Endothelial cell of umbilical vein (primary cell): ENCODE measurements at regions not wholly inside any gene's neighbourhood (a gene's known extent, or its start where the extent isn't known, plus 50 kb on each side); places are given as distances from the start of the nearest gene placed in this dataset.

Source experiments
- BruUV-seq: library from RNA; stranded (reverse); fragments of 400-500 nt; replicated peaks from 2 replicates; lab custom pipeline; 2021; lab: Mats Ljungman, UMichigan
- CTCF ChIA-PET: fragments of 300-600, 350-600 bp; sonication (Branson Sonifier 250); formaldehyde crosslinking; loops from one replicate; lab custom pipeline; 2021; ENCODE audit warnings: antibody characterized with exemption, inconsistent platforms; lab: Charles Lee
- POLR2A ChIA-PET: fragments of 300-600, 350-600 bp; sonication (Branson Sonifier 250); formaldehyde crosslinking; loops from one replicate; lab custom pipeline; 2021; ENCODE audit warnings: antibody characterized with exemption, inconsistent platforms; lab: Charles Lee
- DNase-seq: peaks from one replicate; pipeline ENCODE4 v3.0.0-alpha.2; 2011; ENCODE audit warnings: low read depth, low spot score
- FAIRE-seq: peaks from 2 replicates; lab custom pipeline; 2011; peaks lifted over from hg19 to GRCh38; lab: Jason Lieb, UNC
- H2AFZ ChIP-seq: 2 replicates; pipeline ENCODE4 v1.6.0; 2012; ENCODE audit warnings: low read depth, low read length, control low read depth, inconsistent platforms
- H3K27ac ChIP-seq: 2 replicates; pipeline ENCODE4 v1.5.1; 2011; ENCODE audit warnings: low read depth, mild to moderate bottlenecking, control low read depth, low read length, moderate library complexity; ENCODE audit not compliant: insufficient read depth
- H3K27me3 ChIP-seq, 2 experiments: 2 replicates each; pipeline versions ENCODE4 v1.6.0 to v1.6.1; 2011; ENCODE audit warnings: low read length in 2 of 2, mixed read lengths in 1 of 2; ENCODE audit not compliant: control insufficient read depth in 2 of 2, insufficient read depth in 2 of 2
- H3K36me3 ChIP-seq, 2 experiments: 2 replicates in 1 of 2; 3 replicates in 1 of 2; pipeline ENCODE4 v1.5.1; 2011; ENCODE audit warnings: low read length in 2 of 2, mild to moderate bottlenecking in 1 of 2, moderate library complexity in 1 of 2; ENCODE audit not compliant: control insufficient read depth in 2 of 2, insufficient read depth in 2 of 2; ENCODE audit errors: extremely low read depth in 1 of 2
- H3K4me1 ChIP-seq: 3 replicates; pipeline ENCODE4 v1.5.1; 2011; ENCODE audit warnings: mild to moderate bottlenecking, low read length; ENCODE audit not compliant: control insufficient read depth, insufficient read depth; ENCODE audit errors: extremely low read depth
- H3K4me2 ChIP-seq: 2 replicates; pipeline ENCODE4 v1.6.1; 2011; ENCODE audit warnings: low read length, control low read depth, mixed read lengths; ENCODE audit not compliant: insufficient read depth
- H3K4me3 ChIP-seq, 3 experiments: fragments of 200-600 bp in 1 of 3; sonication (generic), shearing (Covaris generic) in 1 of 3; replicated peaks in 1 of 3; 2 replicates each; pipeline ENCODE4 v1.5.1; 2011 to 2016; ENCODE audit warnings: control low read depth in 3 of 3, low read length in 3 of 3, mild to moderate bottlenecking in 2 of 3, inconsistent platforms in 1 of 3, low read depth in 1 of 3, moderate library complexity in 1 of 3; ENCODE audit not compliant: insufficient read depth in 1 of 3
- H3K79me2 ChIP-seq: 2 replicates; pipeline ENCODE4 v1.6.0; 2012; ENCODE audit warnings: low read length, inconsistent platforms; ENCODE audit not compliant: control insufficient read depth, insufficient read depth
- H3K9ac ChIP-seq: replicated peaks from 2 replicates; pipeline ENCODE3; 2011; ENCODE audit warnings: low read length, control low read depth; ENCODE audit not compliant: insufficient read depth; ENCODE audit errors: extremely low read depth
- H3K9me1 ChIP-seq: replicated peaks from 3 replicates; pipeline ENCODE4 v1.6.0; 2011; ENCODE audit warnings: mild to moderate bottlenecking, low read length; ENCODE audit not compliant: control insufficient read depth, insufficient read depth; ENCODE audit errors: extremely low read depth
- H3K9me3 ChIP-seq: replicated peaks from 2 replicates; pipeline ENCODE4 v1.5.1; 2012; ENCODE audit warnings: low read length, inconsistent platforms; ENCODE audit not compliant: control insufficient read depth, insufficient read depth
- H4K20me1 ChIP-seq: replicated peaks from 2 replicates; pipeline ENCODE3; 2011; ENCODE audit warnings: mild to moderate bottlenecking, low read length; ENCODE audit not compliant: control insufficient read depth, insufficient read depth; ENCODE audit errors: extremely low read depth
- EZH2 ChIP-seq: IDR thresholded peaks from 2 replicates; pipeline ENCODE4 v1.6.1; 2012; ENCODE audit warnings: borderline replicate concordance, low read depth, mild to moderate bottlenecking, moderate library complexity, low read length, inconsistent platforms; ENCODE audit not compliant: severe bottlenecking
- FOS ChIP-seq: IDR thresholded peaks from 2 replicates; pipeline ENCODE4 v1.6.1; 2011; ENCODE audit warnings: mild to moderate bottlenecking, low read length, moderate library complexity, borderline replicate concordance; ENCODE audit not compliant: insufficient read depth
- GATA2 ChIP-seq: IDR thresholded peaks from 2 replicates; pipeline ENCODE4 v1.7.0; 2011; ENCODE audit warnings: low read depth, mild to moderate bottlenecking, moderate library complexity, mixed read lengths, low read length; ENCODE audit not compliant: insufficient read length, insufficient read depth
- JUN ChIP-seq: IDR thresholded peaks from 2 replicates; pipeline ENCODE4 v1.6.1; 2011; ENCODE audit warnings: borderline replicate concordance, low read depth; ENCODE audit not compliant: insufficient read length, insufficient read depth
- MYC ChIP-seq: IDR thresholded peaks from one replicate; pipeline ENCODE4 v1.6.1; 2011; ENCODE audit warnings: mild to moderate bottlenecking, low read depth, low read length
- POLR2A ChIP-seq: IDR thresholded peaks from 2 replicates; pipeline ENCODE4 v1.6.1; 2012; ENCODE audit warnings: low read depth, mild to moderate bottlenecking, control low read depth, low read length
- POLR2AphosphoS5 ChIP-seq: IDR thresholded peaks from 2 replicates; pipeline ENCODE4 v1.6.1; 2012; ENCODE audit warnings: low read depth, mild to moderate bottlenecking, control low read depth, low read length, moderate library complexity; ENCODE audit not compliant: insufficient read depth
- dilution Hi-C: fragments of 300-500 bp; cut with MboI; formaldehyde crosslinking; loops from one replicate; pipeline ENCODE4 v1.15.0; 2019; ENCODE audit warnings: low sequenced_read_pairs; ENCODE audit not compliant: extremely low pct_ligation_motif_present
- intact Hi-C: fragments of 100-400 bp; cut with micrococcal nuclease; formaldehyde crosslinking; loops from one replicate; pipeline ENCODE4 v1.10.0; 2022
- TF ChIP-seq, protein P1 (sequence below): IDR thresholded peaks from 2 replicates; pipeline ENCODE4 v1.6.1; 2011; ENCODE audit not compliant: insufficient read depth, insufficient read length
- TF ChIP-seq, protein P2 (sequence below), 2 donors: IDR thresholded peaks; 1 replicate in 1 of 2; 2 replicates in 1 of 2; pipeline ENCODE4 v1.5.1; 2011; ENCODE audit warnings: low read length in 2 of 2, mild to moderate bottlenecking in 2 of 2, moderate library complexity in 2 of 2, control low read depth in 1 of 2, inconsistent platforms in 1 of 2, low read depth in 1 of 2; ENCODE audit not compliant: insufficient read depth in 1 of 2; ENCODE audit errors: extremely low read depth in 1 of 2

DNA sequence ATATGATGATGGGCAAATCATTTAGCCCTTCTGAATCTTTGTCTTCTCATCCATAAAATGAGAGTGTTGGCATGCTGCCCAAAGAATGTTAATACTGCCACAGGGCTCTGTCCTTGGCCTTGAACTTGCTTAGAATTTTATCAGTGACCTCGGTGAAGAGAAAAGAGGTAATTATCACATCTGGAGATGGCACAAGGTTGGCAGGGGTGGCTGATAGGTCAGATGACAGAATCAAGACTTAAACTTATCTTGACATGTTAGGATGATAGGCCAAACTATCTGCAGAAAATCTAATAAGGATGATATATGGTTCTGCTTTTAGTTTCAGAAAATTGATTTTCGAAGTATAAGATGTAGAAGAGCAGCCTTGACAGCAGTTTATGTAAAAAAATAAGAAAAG lies 599.1 kb upstream of the CLINT1 start:
- H3K4me2 ChIP-seq, result no peak overlapping the region
- no peaks in the 10 kb centered on the region for H3K27me3 ChIP-seq
- H3K9me3 ChIP-seq, result no peaks in the 10 kb centered on the region
- dilution Hi-C loops (no loop called here), intact Hi-C loops (no loop called here)
- no TSS peak for BruUV-seq
- FAIRE-seq (no peak), DNase-seq (no peak)
- H3K4me3 ChIP-seq, result no peak overlapping the region
- H3K9me1 ChIP-seq, result no peaks in the 10 kb centered on the region
- H3K27ac ChIP-seq, result no peak overlapping the region
- no peak overlapping the region for H3K9ac ChIP-seq
- no peaks in the 10 kb centered on the region for H3K4me1 ChIP-seq
- H2AFZ ChIP-seq, result no peak overlapping the region
- TF ChIP-seq POLR2AphosphoS5 (no peak), EZH2 (no peak), POLR2A (no peak), MYC (no peak), GATA2 (no peak), FOS (no peak), JUN (no peak)
- TF ChIP-seq, protein P1, sequence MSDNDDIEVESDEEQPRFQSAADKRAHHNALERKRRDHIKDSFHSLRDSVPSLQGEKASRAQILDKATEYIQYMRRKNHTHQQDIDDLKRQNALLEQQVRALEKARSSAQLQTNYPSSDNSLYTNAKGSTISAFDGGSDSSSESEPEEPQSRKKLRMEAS, result no peak
- TF ChIP-seq, protein P2, sequence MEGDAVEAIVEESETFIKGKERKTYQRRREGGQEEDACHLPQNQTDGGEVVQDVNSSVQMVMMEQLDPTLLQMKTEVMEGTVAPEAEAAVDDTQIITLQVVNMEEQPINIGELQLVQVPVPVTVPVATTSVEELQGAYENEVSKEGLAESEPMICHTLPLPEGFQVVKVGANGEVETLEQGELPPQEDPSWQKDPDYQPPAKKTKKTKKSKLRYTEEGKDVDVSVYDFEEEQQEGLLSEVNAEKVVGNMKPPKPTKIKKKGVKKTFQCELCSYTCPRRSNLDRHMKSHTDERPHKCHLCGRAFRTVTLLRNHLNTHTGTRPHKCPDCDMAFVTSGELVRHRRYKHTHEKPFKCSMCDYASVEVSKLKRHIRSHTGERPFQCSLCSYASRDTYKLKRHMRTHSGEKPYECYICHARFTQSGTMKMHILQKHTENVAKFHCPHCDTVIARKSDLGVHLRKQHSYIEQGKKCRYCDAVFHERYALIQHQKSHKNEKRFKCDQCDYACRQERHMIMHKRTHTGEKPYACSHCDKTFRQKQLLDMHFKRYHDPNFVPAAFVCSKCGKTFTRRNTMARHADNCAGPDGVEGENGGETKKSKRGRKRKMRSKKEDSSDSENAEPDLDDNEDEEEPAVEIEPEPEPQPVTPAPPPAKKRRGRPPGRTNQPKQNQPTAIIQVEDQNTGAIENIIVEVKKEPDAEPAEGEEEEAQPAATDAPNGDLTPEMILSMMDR (IDR thresholded peaks at IDR 0.05; ENCODE audit: extremely low read depth in 1 of 2, insufficient read depth in 1 of 2, low read depth in 1 of 2, low read length in 2 of 2), result no peak
- POLR2A ChIA-PET, result no interaction called here
- CTCF ChIA-PET, result no interaction called here
- H4K20me1 ChIP-seq, result no peaks in the 10 kb centered on the region
- no peaks in the 10 kb centered on the region for H3K79me2 ChIP-seq
- H3K36me3 ChIP-seq, result no peaks in the 10 kb centered on the region
